GM15510 (cell line): ENCODE measurements at regions not wholly inside any gene's neighbourhood (a gene's known extent, or its start where the extent isn't known, plus 50 kb on each side); places are given as distances from the start of the nearest gene placed in this dataset.

Experiments
- POLR2A ChIP-seq: IDR thresholded peaks from 3 replicates; pipeline ENCODE4 v1.6.1; 2011; ENCODE audit warnings: borderline replicate concordance; ENCODE audit not compliant: insufficient read length; ENCODE audit errors: extremely low read depth

GRCh38 chr7:25857376-25858067 is 294.5 kb upstream of the NFE2L3 start:
- no peak for TF ChIP-seq POLR2A

- TF ChIP-seq POLR2A = no peak
These were observed 293.8 kb upstream of the NFE2L3 start for GRCh38 chr7:25858200-25858524.

DNA sequence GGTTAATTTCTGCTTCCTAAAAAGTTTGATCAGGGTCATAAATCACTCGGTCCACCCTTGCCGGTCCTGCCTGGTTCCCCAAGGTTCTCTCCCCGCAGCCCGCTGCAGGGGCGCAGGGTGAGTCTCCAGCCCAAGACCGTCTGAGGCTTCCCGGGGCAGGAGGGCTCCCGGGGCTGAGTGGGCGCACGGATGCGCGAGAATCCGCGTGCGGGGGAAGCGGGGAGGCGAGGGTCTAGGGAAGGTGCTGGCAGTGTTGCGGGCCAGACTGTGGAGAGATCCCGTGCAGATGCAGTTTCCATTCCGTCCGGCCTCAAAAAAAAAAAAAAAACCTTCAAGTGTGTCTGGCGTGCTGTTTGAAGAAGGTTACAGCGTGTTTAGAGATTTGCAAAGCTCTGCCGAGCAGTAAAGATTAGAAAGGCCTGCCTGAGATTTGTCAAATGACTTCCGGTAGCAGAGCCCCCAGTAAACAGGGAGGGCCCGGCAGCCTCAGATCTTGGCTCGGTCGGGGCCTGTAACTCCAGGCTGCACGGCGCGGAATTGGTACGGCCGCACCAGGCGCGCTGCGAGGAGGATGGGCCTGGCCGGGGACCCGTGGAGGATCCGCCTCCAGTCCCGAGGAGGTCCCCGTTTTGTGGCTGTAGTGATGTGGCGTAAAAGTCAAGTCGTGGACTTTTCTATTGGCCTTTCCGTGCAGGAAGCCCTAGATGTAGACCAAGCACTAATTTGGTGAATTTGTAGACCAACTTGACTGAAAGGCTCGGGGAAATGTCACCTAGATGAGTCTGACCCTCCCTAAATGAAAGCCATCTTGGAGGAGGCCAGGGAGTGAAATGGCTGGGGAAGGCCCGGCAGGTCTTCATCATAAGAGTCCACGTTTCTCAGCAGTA is 293.2 kb upstream of the NFE2L3 start:
- TF ChIP-seq POLR2A = no peak

DNA sequence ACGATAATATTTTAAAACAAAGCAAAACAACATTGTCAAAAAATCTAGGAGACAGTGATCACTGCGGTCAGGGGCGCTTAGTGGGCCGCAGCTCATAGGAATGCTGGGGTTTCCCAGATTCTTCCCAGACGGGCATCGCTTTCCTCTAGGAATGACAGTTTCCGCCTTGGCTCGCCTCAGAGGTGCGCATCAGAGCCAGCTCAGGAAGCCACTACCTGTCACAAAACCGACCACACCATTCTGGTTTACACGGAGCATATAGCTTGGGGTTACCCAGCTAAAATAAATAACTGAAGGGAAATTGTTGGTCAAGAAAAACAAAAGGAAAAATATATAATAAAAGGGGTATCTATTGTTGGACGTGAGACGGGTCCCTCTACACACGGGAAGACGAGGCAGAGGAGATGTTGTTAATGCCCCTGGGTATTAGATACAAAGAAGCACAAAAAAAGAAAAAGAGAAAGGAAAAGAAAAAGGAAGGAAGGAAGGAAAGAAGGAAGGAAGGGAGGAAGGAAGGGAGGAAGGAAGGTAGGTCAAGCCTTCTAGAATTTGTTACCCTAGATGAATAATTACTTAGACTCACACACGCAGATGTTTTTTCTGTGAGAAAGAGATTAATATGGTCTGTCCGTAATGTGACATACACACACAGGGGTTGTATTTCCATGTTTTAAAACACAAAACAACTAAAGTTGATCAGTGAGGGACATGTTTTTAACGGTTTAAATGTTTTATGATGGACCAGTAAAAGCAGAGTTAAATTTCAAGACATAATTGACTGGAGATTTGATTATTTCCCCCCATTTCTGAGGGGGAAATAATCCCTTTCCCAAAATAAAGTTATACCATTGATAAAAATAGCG is 292.4 kb upstream of the NFE2L3 start:
- TF ChIP-seq POLR2A = no peak

DNA sequence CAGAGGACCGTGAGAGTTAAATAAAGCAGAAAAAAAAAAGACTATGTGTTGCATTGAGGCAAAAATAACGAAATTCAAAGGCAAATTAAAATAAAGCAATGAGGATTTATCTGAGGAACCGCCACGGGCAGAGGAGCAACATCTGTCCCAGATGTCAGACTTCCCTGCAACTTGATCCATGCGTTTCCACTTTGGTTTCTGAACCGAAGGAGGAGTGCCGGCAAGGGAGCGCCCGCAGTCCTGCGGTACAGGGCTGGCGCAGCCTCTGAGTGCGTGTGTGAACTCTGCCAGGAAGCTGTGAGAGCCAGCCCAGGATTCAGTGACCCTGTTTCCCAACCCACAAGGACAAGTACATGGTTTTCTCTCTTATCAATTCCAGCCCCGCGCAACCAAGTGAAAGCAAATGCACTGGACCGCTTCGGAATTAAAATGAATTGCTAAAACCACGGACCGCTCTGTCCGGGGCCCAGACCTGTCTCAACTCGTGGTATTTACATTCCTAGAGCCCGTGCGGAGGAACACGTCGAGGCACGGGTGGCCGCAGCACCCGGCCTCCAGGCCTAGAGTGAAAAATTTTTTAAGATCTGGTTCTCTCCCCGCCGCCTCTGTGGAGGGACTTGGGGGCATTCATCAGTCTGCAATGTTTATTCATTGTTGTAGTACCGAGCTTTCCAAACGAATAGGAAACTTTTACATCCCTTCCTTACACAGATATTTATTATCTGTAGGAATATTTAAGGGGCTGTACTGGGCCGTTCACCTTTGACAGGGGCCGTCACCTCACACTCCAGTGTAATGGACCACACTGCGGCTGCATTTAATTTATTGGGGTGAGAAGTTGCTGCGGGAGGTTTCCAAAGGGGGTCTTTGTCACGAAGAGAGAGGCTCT is 291.5 kb upstream of the NFE2L3 start:
- TF ChIP-seq POLR2A = no peak

- TF ChIP-seq POLR2A = no peak
These were observed 290.9 kb upstream of the NFE2L3 start for GRCh38 chr7:25861164-25861496.

DNA sequence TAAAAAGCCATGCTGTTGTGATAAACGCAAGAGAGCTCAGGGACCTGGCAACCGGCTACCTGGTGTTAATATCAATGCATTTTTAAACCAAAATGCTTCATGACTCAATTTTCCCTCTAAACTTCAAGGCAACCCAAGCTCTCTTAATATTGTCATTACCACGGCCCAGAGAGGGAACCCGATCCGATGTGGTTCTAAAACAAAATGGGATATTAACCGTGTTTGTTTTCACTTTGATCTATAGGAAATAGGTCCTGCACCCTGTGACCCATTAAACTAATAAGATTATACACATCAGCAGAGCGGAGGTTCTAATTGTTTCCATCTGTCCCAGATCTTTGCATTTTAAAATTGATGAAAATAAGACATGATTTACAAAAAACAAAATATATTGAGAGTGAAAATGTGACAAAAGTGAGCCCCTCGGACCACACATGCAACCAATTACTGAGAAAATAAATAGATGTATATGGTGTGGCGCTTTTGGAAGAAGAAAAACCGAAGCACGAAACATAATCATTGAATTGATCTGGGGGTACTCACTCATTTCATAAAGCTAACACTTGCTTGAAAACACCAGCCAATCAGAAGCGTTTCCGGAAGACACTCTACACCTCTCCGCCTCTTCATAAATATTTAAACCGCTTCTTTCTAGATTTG is 290.3 kb upstream of the NFE2L3 start:
- no peak for TF ChIP-seq POLR2A

GRCh38 chr7:25862261-25863004 is 289.6 kb upstream of the NFE2L3 start:
- no peak for TF ChIP-seq POLR2A

GRCh38 chr7:25863005-25863728 is 288.8 kb upstream of the NFE2L3 start:
- no peak for TF ChIP-seq POLR2A

DNA sequence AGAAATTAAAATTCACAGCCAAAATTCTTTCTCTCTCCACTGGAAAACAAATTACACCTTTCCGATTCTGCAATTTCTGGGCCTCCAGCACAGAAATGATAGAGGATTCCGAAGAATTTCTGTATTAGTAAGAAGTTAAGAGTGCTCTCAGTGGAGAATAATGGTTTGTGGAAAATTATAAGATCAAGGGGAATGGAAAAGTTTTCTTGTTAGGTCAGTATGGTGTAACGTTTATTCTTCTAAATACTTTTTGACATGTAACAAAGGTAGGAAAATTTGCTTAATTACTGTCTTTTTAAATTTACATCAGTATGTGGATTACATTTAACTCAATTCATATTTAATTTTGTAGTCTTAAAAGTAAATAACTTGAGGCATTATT is 288.3 kb upstream of the NFE2L3 start:
- no peak for TF ChIP-seq POLR2A

DNA sequence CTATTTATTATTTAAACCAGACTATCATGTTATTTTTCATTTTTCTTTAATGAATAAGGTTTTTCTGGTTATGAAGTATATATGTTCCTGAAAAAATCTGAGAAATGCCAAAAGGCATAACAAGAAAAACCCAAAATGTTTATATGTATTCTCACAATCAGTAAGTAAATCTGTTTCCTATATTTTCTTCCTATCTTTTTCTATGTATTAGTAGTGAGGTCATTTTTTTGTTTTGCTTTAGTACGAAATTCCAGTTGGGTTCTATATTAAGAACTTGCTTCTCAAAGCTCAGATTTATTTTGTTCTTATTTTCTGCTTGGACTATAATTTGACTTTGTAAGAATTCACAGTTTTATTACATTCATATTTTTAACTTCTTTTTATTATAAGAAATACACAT is 287.5 kb upstream of the NFE2L3 start:
- TF ChIP-seq POLR2A = no peak

DNA sequence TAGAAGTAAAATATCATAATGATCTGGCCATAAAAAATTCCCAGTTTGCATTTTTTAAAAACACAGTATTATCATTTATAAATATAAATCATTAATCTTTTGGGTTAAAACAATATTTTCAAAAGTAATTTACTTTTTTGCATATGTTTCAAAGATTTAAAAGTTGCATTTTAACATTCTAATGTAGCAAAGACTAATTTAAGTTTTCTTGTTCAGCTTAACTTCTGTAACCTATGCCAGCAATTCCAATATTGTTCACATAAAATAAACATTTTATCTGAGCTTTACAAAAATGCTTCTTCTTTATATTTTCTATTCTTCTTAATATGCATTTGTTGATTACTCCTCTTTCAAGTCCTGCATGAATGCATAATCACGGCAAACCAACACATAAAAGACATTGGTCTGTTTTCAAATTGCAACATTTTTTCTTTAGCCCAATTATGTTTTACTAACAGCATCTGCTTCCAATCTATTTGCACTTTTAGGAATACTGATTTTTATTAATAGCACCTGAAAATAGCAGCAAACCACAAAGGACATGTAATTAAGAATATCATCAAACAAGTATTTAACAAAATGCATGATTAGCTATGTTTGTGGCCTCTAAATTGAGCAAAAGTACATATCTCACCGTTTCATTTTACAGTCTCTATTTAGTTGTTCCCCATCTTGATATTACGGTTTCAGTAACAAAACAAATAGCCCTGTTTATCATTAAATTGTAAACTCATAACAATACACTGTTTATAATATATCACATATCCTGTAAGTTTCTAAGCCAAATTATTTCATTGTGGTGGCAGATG is 286.9 kb upstream of the NFE2L3 start:
- TF ChIP-seq POLR2A = no peak
